ENCODE measurements at regions not wholly inside any gene's neighbourhood (a gene's known extent, or its start where the extent isn't known, plus 50 kb on each side); places are given as distances from the start of the nearest gene placed in this dataset.

- DNase-seq (ENCODE audit: extremely low read depth in 1 of 4, low spot score in 3 of 4), result no peak
- 0% methylated on average over 8 of the region's 8 CpGs for WGBS (ENCODE audit: insufficient coverage, low coverage, missing lambda C conversion rate)
- FAIRE-seq, result no peak
- Histone ChIP-seq H3K27ac (ENCODE audit: extremely low read depth, low read depth, low read length) (no peak overlapping the region), H3K27me3 (ENCODE audit: control insufficient read depth in 2 of 2, insufficient read depth in 2 of 2, low read length in 2 of 2) (no peaks in the 10 kb centered on the region; a peak in 1 of 5 replicates), H3K4me2 (ENCODE audit: insufficient read depth, low read length) (no peak overlapping the region), H3K36me3 (ENCODE audit: control insufficient read depth, insufficient read depth, low read length) (no peaks in the 10 kb centered on the region), H3K4me1 (replicated peaks in 1 of 2; ENCODE audit: control insufficient read depth in 2 of 2, insufficient read depth in 2 of 2, low read length in 2 of 2) (no peaks in the 10 kb centered on the region), H4K20me1 (replicated peaks; ENCODE audit: control insufficient read depth, insufficient read depth, low read length) (no peaks in the 10 kb centered on the region), H3K9me3 (replicated peaks; ENCODE audit: control insufficient read depth, insufficient read depth, low read depth, low read length) (0 out of 2 replicates have a peak, but pooled peaks cover 1% of the 10 kb centered on the region), H3K4me3 (no peak overlapping the region), H2AFZ (ENCODE audit: low read depth, low read length) (no peak overlapping the region), H3K79me2 (ENCODE audit: control insufficient read depth, insufficient read depth, low read length) (no peaks in the 10 kb centered on the region), H3K9ac (ENCODE audit: insufficient read depth in 1 of 2, low read depth in 2 of 2, low read length in 2 of 2) (no peak overlapping the region), H3K9me1 (ENCODE audit: control insufficient read depth, insufficient read depth, low read length) (no peaks in the 10 kb centered on the region)
- CTCF ChIA-PET (ENCODE audit: low intra/inter-chr PET ratio), result no interaction called here
- no peak for ATAC-seq
- BruUV-seq (replicated peaks), result no TSS peak
- in situ Hi-C loops (cut with MboI), result no loop called here
- intact Hi-C loops (cut with micrococcal nuclease), result no loop called here
- POLR2A ChIA-PET, result no interaction called here
- TF ChIP-seq SNIP1 (IDR thresholded peaks at IDR 0.05; ENCODE audit: low read depth) (no peak), ZBED1 (IDR thresholded peaks at IDR 0.05) (no peak), ZNF695 (CRISPR knock-in tag; IDR thresholded peaks at IDR 0.05) (no peak), MCM7 (IDR thresholded peaks at IDR 0.05) (no peak), GTF2E2 (tag; IDR thresholded peaks at IDR 0.05) (no peak), BCL6 (CRISPR knock-in tag; IDR thresholded peaks at IDR 0.05) (no peak), ZKSCAN3 (CRISPR knock-in tag; IDR thresholded peaks at IDR 0.05) (no peak), CHCHD3 (CRISPR knock-in tag; IDR thresholded peaks at IDR 0.05) (no peak), ZBTB26 (CRISPR knock-in tag; IDR thresholded peaks at IDR 0.05) (no peak), NFXL1 (CRISPR knock-in tag; IDR thresholded peaks at IDR 0.05) (no peak), PURB (CRISPR knock-in tag; IDR thresholded peaks at IDR 0.05; ENCODE audit: low read depth) (no peak)
- TF ChIP-seq, protein P1, sequence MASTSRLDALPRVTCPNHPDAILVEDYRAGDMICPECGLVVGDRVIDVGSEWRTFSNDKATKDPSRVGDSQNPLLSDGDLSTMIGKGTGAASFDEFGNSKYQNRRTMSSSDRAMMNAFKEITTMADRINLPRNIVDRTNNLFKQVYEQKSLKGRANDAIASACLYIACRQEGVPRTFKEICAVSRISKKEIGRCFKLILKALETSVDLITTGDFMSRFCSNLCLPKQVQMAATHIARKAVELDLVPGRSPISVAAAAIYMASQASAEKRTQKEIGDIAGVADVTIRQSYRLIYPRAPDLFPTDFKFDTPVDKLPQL (IDR thresholded peaks at IDR 0.05; ENCODE audit: extremely low read depth, insufficient read length), result no peak
- TF ChIP-seq, protein P2, sequence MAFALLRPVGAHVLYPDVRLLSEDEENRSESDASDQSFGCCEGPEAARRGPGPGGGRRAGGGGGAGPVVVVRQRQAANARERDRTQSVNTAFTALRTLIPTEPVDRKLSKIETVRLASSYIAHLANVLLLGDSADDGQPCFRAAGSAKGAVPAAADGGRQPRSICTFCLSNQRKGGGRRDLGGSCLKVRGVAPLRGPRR (CRISPR knock-in tag; IDR thresholded peaks at IDR 0.05), result no peak
- TF ChIP-seq, protein P3, sequence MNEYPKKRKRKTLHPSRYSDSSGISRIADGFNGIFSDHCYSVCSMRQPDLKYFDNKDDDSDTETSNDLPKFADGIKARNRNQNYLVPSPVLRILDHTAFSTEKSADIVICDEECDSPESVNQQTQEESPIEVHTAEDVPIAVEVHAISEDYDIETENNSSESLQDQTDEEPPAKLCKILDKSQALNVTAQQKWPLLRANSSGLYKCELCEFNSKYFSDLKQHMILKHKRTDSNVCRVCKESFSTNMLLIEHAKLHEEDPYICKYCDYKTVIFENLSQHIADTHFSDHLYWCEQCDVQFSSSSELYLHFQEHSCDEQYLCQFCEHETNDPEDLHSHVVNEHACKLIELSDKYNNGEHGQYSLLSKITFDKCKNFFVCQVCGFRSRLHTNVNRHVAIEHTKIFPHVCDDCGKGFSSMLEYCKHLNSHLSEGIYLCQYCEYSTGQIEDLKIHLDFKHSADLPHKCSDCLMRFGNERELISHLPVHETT (CRISPR knock-in tag; conservative IDR thresholded peaks at IDR 0.05 in 1 of 2, IDR thresholded peaks at IDR 0.05 in 1 of 2), result no peak
Observed at GRCh38 chr11:70924108-70924507, 328.3 kb downstream of the SHANK2 start.

Data from K562 (cell line).